ENCODE measurements at regions not wholly inside any gene's neighbourhood (a gene's known extent, or its start where the extent isn't known, plus 50 kb on each side); places are given as distances from the start of the nearest gene placed in this dataset.

- in situ Hi-C loops (cut with MboI), result no loop called here
- Histone ChIP-seq H3K9me1 (ENCODE audit: control insufficient read depth, insufficient read depth, low read length) (no peaks in the 10 kb centered on the region), H3K27me3 (ENCODE audit: control insufficient read depth in 2 of 2, insufficient read depth in 2 of 2, low read length in 2 of 2) (no peaks in the 10 kb centered on the region), H3K36me3 (ENCODE audit: control insufficient read depth, insufficient read depth, low read length) (no peaks in the 10 kb centered on the region), H3K79me2 (ENCODE audit: control insufficient read depth, insufficient read depth, low read length) (no peaks in the 10 kb centered on the region), H3K27ac (ENCODE audit: extremely low read depth, low read depth, low read length) (no peak overlapping the region), H2AFZ (ENCODE audit: low read depth, low read length) (no peak overlapping the region), H3K4me3 (no peak overlapping the region), H3K4me1 (replicated peaks in 1 of 2; ENCODE audit: control insufficient read depth in 2 of 2, insufficient read depth in 2 of 2, low read length in 2 of 2) (no peaks in the 10 kb centered on the region), H3K9ac (ENCODE audit: insufficient read depth in 1 of 2, low read depth in 2 of 2, low read length in 2 of 2) (no peak overlapping the region), H3K4me2 (ENCODE audit: insufficient read depth, low read length) (no peak overlapping the region), H3K9me3 (replicated peaks; ENCODE audit: control insufficient read depth, insufficient read depth, low read depth, low read length) (peaks cover 1% of the 10 kb centered on the region; the same call in 1 of the 2 replicates), H4K20me1 (replicated peaks; ENCODE audit: control insufficient read depth, insufficient read depth, low read length) (no peaks in the 10 kb centered on the region)
- POLR2A ChIA-PET, result no interaction called here
- DNase-seq (ENCODE audit: extremely low read depth in 1 of 4, low spot score in 3 of 4) (no peak), ATAC-seq (no peak), FAIRE-seq (no peak)
- no TSS peak for BruUV-seq (replicated peaks)
- 3% methylated on average over 3 of the region's 3 CpGs for WGBS (ENCODE audit: insufficient coverage, low coverage, missing lambda C conversion rate)
- intact Hi-C loops (cut with micrococcal nuclease), result no loop called here
- TF ChIP-seq ZNF583 (CRISPR knock-in tag; IDR thresholded peaks at IDR 0.05) (no peak), CBFA2T3 (IDR thresholded peaks at IDR 0.05) (no peak), HEY1 (CRISPR knock-in tag; IDR thresholded peaks at IDR 0.05; ENCODE audit: borderline replicate concordance) (no peak), ELF1 (tag; IDR thresholded peaks at IDR 0.05) (no peak), ZNF174 (CRISPR knock-in tag; IDR thresholded peaks at IDR 0.05) (no peak), SMC3 (conservative IDR thresholded peaks at IDR 0.05; ENCODE audit: insufficient read depth, low read depth, low read length) (no peak), ATF7 (IDR thresholded peaks at IDR 0.05) (no peak)
- TF ChIP-seq, protein P1, sequence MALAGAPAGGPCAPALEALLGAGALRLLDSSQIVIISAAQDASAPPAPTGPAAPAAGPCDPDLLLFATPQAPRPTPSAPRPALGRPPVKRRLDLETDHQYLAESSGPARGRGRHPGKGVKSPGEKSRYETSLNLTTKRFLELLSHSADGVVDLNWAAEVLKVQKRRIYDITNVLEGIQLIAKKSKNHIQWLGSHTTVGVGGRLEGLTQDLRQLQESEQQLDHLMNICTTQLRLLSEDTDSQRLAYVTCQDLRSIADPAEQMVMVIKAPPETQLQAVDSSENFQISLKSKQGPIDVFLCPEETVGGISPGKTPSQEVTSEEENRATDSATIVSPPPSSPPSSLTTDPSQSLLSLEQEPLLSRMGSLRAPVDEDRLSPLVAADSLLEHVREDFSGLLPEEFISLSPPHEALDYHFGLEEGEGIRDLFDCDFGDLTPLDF (CRISPR knock-in tag; IDR thresholded peaks at IDR 0.05), result no peak
- CTCF ChIA-PET (ENCODE audit: low intra/inter-chr PET ratio), result no interaction called here
These were observed 484.2 kb upstream of the ADAMTS5 start for GRCh38 chr21:27451116-27451515.
